Muscle of back (tissue), 3 donors: ENCODE measurements at regions not wholly inside any gene's neighbourhood (a gene's known extent, or its start where the extent isn't known, plus 50 kb on each side); places are given as distances from the start of the nearest gene placed in this dataset.

Experiments
- DNase-seq, 3 donors: peaks; one replicate each; pipeline versions ENCODE4 v3.0.0 to v3.0.0-alpha.2; 2013

DNA sequence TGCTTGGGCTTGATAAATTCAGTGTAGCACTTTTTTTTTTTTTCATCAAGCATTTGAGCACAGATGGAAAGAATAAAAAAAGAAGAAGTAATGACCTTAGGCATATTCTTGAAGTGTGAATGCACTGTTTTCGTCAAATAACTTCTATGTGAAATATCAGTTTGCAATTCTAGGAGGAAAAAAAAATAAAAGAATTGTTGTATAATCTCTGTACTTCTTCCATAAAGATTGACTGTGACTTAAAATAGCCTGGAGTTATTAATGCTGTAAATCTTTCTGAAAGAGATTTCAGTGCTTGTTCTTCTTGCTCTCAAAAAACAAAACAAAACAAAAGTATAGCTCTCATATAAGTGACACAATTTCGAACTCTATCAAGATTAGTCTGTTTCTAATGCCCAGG is 536.9 kb upstream of the ZNF608 start:
- no peak for DNase-seq

DNA sequence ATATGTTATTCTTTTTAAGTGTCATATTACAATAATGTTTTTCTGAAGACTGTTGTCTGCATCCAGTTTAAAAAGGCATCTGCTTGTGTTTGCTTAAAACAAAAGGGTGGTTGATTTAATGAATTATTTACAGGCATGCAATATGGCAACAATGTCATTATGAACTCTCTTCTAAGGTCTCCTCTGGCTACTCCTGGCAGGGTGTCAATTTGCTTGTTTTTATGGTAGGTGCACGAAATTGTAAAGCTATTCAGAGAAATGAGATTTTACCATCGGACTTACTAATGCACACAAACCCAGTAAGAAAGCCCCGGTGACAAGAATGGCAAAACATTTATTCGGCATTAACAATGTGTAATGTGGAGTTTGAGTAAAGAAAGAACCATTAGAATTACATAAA is 539.8 kb upstream of the ZNF608 start:
- DNase-seq, result no peak

DNA sequence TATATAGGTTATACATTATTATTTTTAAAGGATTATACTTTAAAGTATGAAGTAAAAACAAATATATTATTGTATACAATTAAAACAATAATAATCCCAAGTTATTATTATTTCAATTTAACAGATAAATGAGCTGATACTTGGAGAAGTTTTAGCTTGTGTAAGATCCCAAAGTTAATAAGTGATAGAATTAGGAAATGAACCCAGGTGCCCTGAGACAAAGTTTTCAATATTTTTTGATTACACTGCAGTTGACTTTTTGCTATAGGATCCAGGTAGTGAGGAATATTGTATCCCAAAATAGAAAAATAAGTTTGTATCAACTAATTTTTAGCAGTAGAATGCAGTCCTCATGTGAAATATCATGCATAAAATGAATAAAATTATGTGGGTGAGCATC is 543.2 kb upstream of the ZNF608 start:
- no peak for DNase-seq

DNA sequence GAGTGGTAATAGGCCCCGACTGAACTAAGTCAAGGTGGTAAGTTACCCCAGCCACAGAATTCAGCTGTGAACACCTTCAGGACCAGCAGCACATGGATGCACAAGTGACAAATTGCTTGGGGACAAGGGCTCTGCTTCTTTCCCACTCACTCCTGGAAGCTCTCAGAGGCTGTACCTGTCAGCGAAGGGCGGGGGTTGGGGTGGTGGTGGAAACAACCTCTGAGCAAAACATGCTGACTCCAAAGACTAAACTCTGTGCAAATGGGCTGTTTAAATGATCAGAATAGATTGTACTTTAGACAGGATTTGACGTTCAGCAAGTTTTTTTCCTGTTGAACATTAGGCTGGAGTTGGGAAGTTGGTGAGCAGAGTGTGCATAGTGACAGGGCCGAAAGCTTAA is 544.5 kb upstream of the ZNF608 start:
- DNase-seq, result no peak

DNA sequence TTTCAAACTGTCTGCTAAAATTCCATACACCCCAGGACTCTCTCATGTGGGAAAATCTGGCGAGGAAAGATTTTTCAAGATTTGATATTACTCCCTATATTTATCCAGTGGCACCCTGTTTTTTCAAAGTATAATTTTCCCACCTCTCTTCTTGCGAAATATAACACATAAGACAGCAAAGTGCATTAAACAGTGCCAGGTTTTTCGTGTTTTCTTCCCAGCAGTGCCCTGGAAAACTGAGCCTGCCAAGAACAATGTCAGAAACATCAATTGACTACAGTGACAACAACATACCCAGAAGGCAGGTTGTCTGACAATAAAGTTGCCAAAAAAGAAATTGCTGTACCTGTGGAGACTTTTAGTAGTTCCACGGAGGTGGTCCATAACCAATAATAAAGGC is 545.0 kb upstream of the ZNF608 start:
- no peak for DNase-seq

DNA sequence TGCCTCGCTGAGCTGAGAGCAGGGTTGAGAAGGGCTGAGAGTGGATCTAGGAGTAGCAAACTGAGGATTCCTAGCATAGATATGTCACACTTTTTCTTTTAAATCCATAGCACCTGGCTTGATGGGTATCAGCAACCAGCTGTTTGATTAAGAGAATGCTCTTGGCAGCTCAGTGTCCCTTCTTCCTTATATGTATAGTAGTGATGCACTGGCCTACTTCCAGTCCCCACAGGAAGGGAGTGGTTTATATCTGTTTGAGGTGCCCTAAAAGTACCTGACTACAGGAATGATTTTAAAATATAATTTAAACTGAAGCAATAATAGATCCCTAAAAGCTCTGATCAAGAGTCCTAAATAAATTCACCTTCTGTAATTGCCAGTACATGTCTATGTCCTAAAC is 546.8 kb upstream of the ZNF608 start:
- DNase-seq, result no peak

DNA sequence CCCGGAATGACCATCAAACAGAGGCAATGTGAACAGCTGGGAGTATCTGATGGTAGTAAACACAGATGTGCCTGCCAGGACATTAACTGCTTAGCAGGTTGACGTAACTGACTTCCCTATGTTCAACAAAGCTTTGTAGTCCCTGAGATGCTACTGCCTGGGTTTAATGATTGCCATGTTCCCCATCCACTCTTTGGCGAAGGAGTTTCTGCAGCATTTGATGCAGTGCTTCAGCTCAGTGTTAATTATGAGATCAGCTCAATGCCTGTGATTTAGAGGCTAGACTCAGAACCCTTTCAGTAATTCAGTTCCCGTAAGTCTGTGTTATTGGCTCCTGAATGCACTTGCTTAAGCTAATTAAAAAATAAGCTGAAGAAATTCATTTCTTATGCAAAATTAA is 547.3 kb upstream of the ZNF608 start:
- DNase-seq, result peak in 1 of 3 donors; percentile 47

DNA sequence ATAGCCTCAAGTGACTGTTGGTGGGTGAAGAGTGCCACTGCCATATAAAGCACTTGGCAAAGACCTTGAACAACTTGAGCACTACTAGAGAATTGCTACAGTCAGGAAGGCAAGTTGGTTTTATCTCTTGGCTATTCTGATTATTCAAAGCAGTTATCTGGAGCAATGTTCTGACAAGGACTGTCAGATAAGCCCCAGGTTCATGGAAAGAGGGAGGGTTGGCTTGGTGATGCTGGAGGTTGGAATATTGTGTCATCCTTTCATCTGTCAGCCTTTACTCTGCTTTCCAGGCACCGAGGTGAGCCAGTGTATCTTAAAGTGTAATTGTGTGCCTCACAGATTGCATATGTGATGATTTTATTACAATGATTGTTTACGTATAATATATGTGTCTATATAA is 548.4 kb upstream of the ZNF608 start:
- no peak for DNase-seq

DNA sequence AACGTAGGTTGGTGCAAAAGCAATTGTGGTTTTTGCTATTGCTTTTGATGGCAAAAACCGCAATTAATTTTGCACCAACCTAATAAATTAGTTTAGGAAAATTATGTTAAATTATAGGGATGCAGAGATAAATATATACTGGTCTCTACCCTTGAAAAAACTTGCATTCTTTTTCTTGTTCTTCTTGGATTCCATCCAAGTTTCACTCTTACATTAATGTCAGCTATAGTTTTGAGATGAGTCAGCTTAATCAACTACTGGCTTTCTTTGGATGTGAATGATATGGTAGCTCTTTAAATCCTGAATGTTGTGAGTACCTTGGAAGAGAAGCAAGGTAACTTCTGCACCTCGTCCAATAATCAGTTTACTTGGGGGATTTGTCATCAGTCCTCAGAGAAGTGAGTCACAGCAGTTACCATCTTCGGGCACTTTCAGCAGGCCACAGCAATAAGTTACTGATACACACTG is 549.0 kb upstream of the ZNF608 start:
- DNase-seq, result peak in 1 of 3 donors; percentile 29

DNA sequence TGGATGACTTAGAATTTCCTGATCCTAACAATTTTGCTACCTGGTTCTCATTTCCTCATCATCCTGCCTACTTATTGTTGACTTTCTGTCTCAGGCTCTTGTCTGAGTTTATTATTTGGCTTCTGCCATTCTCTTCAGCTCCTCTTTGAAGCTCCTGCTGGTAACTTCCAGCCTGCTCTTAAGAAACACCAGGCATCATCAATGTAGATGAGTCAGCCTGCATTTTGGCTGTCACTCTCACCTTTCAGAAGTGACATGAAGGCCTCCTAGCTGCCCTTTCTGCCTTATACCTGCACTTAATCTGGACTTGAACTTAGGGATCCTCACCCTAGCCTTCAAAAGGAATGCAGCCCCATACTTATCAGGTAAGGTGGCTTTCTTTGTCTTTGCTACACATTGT is 551.8 kb upstream of the ZNF608 start:
- DNase-seq, result no peak

DNA sequence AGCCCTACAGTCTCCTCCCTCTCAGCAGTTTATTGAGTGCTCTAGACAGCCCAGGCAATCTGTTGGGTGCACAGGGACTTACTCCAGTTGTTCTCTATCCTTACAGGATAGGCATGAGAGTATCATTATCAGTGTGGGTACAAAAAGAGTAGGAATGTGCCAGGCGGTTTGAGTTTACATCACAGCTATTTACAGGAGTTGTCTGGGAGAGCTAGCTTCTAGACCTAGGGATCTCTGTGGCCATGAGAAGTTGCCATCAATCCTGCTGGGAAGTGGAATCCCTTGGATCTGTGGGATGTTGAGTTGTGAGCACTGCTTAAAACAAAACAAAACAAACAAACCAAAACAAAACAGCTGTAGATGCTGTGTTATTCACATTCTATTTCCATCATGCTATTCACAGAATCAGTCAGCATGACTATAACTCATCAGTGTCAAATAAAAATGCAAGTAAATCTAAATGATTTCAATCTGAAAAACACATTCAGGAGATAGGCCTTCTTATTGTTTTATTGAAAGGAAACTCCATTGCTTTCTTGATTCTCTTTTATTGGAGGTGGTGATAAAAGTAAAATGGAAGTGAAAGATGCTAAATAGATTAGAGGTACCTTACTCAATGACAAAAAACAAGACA is 552.4 kb upstream of the ZNF608 start:
- DNase-seq, result no peak

DNA sequence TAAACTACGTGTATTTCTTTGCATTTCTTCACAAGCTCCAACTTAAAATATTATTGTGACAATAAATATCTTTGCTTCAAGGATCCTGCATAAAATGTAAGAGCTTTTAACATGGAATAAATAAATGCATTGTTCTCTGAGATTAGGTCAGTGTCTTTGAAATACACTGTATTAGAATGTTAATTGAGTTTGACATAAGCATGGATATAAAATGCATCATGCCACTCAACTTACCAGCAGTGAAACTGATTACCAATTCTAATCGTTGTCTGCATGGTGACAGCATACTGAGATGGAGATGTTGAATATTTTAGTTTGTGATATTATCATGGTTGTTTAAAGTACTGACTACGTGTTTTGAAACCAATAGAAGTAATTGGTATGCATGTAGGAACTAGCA is 555.3 kb upstream of the ZNF608 start:
- DNase-seq, result no peak

DNA sequence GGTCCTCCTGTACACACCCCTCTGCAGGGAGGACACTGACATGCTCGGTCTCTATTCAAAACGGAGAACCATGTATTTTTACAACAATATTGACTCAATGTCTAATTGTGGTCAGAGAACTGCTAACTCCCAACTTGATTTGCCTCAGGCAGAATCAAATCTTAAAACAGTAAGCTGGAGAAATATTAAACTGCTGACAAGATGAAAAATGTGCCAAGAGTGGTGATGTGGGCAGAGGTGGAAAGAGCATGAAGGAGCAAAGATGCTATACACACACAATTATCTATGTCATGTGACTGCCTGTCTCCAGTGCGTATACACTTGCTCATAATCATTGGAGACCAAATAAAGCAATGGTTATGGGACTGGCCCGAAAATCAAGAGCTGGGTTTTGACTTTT is 556.1 kb upstream of the ZNF608 start:
- DNase-seq, result no peak

DNA sequence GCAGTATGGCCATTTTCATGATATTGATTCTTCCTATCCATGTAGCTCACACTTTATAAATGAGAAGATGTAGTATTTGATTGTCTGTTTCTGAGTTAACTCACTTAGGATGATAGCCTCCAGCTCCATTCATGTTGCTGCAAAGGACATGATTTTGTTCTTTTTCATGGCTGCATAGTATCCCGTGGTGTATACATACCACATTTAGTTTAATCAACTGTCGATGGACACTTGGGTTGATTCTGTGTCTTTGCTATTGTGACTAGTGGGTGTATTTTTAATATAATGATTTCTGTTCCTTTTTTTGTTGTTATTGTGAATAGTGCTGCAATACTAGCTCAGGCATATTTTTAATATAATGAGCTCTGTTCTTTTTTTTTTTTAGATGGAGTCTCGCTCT is 560.3 kb upstream of the ZNF608 start:
- no peak for DNase-seq

DNA sequence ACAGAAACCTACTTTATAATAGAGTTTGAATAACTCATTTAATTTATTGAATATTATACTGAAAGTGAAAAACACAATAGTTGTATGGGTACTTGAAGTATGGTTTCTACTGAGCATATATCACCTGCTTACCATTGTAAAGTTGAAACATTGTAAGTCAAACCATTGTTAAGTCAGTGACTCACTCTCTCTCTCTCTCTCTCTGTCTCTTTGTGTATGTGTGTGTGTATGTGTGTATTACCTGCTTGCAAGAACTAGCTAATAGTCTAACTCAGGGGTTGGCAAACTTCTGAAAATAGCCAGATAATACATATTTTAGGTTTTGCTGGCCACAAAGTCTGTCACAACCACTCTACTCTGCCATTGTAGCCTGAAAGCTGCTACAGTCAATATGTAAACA is 564.3 kb upstream of the ZNF608 start:
- DNase-seq, result no peak

DNA sequence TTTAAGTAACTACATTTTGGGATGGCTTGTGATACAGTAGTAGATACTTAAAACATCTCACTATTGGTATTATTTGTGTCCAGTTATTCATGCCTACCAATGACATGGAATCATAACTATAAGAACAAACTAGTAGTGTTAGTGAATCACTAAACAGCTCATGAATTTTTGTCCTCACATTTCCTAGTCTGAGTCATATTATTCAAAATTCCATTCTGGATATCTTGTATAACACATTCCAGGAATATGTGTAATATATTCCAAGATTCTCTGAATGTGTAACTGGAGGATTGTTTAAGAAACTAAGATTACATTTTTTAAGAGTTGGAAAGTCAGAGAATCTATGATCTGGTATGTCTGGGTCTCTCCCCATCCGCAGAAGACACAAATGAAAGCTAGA is 565.3 kb upstream of the ZNF608 start:
- peak; percentile 30 to 86 (median 49) for DNase-seq

DNA sequence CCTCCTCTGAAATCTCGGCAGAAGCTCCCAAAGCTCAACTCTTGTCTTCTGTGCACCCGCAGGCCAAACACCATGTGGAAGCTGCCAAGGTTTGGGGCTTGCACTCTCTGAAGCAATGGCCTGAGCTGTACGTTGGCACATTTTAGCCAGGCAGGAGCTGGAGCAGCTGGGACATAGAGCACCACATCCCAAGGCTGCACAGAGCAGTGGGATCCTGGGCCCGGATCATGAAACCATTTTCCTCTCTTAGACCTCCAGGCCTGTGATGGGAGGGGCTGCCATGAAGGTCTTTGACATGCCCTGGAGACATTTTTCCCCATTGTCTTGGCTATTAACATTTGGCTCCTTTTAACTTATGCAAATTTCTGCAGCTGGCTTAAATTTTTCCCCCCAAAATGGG is 567.1 kb upstream of the ZNF608 start:
- DNase-seq, result no peak

DNA sequence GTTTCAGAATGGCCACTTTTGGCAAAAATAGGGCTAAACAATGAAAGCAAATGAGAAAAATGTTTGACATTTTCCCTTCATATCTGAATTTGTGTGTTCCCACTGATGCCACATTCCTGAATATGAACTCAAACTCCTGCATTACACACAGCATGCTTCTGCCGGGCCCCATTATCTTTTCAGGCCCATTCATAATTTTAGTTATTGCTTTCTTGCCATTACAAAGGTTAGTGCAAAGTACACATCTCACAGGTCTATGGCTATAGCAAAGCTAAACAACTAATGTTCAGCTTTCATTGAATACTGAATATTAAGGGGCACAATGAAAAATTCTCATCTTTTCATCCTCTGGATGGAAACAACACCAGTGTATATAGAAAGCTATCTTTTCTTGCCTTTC is 568.9 kb upstream of the ZNF608 start:
- no peak for DNase-seq

DNA sequence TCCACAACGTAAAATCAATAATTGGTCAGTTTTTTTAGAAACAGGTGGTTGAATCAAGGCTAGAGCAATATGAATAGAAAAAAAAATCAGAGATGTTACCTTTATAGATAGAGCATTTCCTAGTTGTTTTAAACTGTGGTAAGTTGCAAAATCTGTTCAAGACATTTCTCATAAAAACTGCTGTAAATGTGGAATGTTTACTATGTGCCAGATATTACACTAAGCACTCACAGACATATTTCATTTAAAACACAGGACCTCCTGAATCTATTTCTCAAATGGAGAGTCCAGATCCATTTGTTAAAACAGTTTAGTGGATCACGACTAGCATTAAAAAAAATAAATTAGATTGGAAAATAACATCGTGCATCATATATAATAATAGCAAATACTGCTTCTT is 570.0 kb upstream of the ZNF608 start:
- DNase-seq, result no peak

DNA sequence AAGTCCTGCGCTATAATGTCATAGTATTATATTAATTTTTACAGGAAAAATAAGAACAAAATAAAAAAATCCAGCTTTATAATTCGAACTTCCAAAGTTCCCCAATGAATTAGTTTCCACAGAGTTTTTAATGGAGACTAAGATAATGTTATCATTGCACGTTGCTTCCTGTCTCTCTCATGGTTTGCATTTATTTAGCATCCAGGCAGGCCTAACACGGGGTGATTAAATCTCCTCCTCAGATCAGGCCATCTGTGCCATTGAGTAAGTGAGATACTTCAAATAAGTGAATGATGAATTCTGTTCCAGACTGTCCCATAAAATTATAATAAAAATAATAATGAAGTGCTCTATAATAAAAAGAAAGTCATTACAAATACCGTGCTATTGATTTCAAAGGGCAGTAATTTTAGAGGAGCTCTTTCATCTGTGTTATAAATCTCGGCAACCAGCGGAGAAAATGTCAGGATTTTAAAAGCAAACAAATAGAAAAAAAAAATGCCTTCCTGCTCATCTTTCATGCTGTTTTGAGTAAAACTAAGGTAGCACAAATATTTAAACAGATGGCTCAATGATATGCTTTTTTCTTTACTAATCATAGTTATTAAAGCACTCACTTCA is 570.6 kb upstream of the ZNF608 start:
- DNase-seq, result no peak

DNA sequence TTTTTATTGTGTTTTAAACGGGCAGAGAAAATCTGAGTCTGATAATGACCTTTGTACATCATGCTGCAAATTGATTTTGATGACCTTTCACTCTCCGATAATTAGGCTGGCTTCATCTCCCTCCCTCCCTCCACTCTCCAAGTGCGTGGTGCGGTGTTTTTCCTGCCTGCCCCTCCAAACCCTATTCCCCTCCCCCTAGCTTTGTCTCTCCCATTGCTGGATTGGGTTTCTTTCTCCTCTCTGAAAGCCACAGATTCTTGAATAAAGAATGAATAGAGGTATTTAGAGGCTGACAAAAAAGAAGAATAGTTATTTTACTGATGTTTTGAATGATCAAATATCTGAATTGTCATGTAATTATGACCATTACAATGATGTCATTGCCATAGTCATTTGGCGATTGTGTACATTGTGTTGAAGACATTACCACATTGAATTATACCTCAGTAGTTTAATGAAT is 571.1 kb upstream of the ZNF608 start:
- no peak for DNase-seq

DNA sequence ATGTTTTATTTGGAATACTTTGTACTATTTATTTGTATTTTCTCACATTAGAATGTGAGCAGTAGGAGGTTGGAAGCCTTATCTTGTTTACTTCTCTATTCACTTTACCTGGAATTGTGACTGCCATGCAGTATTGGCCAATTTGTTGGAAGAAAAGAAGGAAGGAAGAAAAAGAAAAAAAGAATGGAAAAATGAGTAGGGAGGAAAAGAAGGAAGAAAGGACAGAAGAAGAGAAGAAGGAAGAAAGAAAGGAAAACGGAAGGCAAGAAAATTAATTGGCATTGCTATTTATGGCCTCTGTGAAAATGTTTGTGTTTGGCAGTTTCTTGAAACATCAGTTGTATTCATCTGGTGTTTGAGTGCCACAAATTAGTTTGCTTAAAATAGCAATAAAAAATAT is 575.2 kb upstream of the ZNF608 start:
- no peak for DNase-seq

DNA sequence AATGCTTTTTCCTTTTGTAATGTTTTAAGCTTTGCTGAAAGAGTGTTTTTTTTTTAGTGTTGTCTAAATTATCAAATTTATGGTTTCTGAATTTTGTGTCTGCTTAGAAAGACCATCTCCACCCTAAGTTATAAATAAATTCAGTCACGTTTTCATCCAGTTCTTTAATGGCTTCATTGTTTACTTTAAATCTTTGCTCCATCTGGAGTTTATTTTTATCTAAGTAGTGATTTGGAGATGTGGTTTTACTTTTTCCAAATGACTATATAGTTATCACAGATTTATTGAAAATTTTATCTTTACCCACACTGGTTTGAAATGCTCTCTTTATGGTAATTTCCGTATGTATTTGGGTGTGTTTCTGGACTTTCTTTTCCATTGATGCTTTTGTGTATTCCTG is 577.2 kb upstream of the ZNF608 start:
- no peak for DNase-seq

DNA sequence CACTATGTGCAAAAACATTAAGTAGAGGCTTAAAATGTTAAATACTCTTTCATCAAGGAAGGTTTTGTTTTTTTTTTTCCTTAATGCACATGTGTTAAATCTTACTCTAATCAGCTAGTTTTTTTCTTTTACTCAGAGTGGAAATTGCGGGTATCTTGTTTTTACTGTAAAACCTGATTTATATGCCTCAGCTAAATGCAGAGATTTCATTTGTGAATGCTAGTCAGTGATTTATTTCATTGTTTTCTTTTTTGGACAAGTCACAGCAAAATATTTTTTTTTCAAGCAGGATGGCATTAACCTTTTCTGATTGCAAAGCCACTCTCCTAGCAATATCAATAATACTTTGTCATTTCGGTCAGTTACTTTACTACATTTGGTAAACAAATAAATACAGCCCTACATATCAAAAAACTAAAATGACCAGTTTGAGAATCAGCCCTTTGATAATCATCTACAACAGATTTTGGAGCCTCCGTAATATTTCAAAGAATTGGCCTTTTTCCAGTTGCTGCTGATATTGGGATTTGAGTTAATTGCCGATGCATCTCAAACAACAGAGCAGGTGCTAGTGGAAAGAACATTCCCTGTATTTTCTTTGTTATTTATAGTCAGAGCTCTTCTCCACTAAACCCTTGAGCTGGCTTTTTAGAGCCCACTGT is 579.2 kb upstream of the ZNF608 start:
- DNase-seq, result no peak
